T1000 (cell line): ENCODE measurements at regions not wholly inside any gene's neighbourhood (a gene's known extent, or its start where the extent isn't known, plus 50 kb on each side); places are given as distances from the start of the nearest gene placed in this dataset.
"Not testable (repeated sequence)": the region's sequence is repeated elsewhere in the genome, so short reads cannot be mapped to it uniquely, and the experiment has no call there.

Experiments used
- DNase-seq: peaks from one replicate; lab custom pipeline; 2025; ENCODE audit warnings: mixed read lengths; lab: John Stamatoyannopoulos, UW

DNA sequence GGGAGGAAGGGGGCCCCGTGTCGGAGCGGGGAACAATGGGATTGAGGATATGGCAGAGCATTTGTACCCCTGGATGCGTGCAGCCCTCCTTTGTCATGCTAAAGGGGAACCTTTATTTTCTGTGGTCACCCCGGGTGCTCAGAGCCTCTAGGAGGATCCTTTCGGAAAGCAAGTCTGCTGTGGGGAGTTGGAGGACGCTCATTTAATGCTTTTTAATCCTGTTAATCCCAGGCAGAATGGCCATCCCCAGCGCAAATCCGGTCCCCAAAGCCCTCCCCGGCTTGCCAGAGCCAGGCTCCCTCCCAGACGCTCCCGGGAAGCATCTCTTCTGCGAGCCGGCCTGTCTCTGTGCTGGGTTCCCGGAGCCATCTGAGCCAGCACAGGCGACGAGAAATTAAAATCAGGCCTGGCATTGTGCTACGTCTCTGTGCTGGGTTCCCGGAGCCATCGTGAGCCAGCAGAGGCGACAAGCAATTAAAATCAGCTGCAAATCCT lies 113.2 kb upstream of the PPP2R3B start:
- DNase-seq: no peak

DNA sequence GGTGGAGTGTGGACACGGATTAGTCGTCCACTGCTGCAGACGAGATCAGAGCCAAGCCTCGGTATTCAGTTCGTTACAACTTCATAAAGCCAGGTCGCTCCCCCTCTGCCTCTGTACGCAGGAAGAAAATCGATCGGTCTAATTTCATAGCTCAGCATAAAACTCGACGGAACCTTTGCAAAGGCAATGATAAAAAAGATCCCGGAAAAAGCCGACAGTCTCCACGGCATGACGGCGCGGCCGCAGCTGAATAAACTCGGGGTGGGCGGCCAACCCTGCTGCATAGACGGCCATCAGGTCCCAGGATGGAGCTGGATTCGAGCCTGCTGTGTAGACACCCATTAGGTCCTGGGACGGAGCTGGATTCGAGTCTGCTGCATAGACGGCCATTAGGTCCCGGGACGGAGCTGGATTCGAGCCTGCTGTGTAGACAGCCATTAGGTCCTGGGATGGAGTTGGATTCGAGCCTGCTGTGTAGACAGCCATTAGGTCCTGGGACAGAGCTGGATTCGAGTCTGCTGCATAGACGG lies 113.8 kb upstream of the PPP2R3B start:
- no peak for DNase-seq

DNA sequence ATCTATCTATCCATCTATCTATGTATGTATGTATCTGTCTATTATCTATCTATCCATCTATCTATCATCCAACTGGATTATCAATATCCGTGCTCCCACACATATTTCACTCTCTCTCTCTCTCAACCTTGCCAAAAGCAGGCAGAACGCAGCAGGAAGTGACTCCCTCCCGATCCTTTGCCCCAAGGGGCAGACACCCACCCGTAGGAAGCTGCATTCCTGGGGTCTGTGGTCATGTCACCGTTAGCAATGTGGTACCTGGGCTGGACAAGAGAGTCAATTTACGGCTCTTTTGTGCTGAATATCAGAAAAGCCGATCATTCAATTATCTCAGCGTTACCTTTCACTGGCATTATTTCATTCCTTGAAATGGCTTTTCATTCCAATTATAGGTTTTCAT lies 119.6 kb upstream of the PPP2R3B start:
- DNase-seq: no peak

DNA sequence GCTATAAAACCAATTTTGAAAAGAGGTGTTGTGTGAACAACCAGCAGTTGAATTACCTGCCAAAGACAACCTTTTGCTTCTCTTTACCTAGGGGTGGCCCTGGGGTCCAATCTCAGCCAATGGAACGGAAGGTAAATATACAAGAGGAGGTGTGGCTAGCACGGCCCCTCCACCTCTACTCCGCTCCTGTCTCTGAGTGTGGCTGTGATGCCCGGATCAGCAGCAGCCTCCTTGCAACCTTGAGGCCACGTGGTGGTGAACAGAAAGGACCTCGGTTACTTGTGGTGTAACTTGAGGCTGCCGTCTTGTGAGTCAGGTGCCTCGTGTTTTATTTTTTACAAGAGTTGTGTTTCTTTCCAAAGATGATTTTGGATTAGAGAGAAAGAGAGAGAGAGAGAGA lies 121.5 kb upstream of the PPP2R3B start:
- no peak for DNase-seq

DNA sequence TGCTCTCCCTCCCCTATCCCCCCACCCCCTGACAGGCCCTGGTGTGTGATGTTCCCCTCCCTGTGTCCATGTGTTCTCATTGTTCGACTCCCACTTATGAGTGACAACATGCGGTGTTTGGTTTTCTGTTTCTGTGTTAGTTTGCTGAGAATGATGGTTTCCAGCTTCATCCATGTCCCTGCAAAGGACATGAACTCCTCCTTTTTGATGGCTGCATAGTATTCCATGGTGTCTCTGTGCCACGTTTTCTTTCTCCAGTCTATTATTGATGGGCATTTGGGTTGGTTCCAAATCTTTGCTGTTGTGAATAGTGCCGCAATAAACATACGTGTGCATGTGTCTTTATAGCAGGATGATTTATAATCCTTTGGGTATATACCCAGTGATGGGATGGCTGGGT lies 121.8 kb upstream of the SHOX start:
- not testable (repeated sequence) for DNase-seq

DNA sequence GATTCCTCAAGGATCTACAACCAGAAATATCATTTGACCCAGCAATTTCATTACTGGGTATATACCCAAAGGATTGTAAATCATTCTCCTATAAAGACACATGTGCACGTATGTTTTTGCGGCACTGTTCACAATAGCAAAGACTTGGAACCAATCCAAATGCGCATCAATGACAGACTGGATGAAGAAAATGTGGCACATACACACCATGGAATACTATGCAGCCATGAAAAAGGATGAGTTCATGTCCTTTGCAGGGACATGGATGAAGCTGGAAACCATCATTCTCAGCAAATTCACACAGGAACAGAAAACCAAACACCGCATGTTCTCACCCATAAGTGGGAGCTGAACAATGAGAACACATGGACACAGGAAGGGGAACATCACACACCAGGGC lies 119.5 kb upstream of the SHOX start:
- DNase-seq: not testable (repeated sequence)

DNA sequence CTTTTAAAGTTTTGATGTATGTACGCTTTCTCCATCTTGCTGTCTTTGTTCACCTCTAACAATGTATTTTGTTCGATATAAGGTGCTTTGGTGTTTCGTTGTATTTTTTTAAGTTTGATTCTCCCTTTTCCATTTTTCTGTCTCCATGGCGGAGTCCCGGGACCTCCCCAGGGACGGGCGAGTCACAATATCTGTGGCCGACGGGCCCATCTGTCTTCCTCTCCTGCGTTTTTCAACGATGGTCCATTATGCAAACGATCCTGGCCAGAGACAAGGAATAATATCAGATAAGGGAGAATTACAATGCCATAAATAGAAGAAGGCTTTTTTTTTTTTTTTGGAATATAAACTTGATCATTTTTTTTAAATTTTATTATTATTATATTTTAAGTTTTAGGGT lies 112.3 kb upstream of the SHOX start:
- DNase-seq: no peak

DNA sequence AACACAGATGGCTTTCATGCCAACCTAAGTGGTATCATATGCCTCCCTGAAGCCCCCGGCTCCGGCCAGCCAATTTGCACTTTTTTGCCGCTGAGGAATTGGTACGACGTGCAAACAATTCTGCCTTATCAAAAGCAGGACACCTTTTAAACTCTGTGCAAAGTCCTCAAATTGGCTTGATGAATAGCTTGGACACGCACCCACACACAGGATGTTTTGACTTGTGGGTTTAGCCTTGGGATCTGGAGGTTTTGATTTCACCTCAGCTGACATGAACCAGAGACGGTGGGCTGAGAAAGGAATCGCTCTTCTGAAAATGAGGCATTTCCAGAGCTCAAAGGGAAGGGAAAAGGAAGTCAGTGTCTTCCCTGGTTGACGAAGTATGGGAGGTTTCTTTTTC lies 110.8 kb upstream of the SHOX start:
- DNase-seq: no peak

DNA sequence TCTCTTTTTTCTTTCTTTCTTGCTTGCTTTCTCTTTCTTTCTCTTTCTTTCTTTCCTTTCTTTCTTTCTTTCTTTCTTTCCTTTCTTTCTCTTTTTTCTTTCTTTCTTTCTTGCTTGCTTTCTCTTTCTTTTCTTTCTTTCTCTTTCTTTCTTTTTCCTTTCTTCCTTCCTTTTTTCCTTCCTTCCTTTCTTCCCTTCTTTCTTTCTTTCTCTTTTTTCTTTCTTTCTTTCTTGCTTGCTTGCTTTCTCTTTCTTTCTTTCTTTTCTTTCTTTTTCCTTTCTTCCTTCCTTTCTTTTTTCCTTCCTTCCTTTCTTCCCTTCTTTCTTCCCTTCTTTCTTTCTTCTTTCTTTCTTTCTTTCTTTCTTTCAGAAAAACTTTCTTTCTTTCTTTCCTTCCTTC lies 108.1 kb upstream of the SHOX start:
- DNase-seq: no peak

DNA sequence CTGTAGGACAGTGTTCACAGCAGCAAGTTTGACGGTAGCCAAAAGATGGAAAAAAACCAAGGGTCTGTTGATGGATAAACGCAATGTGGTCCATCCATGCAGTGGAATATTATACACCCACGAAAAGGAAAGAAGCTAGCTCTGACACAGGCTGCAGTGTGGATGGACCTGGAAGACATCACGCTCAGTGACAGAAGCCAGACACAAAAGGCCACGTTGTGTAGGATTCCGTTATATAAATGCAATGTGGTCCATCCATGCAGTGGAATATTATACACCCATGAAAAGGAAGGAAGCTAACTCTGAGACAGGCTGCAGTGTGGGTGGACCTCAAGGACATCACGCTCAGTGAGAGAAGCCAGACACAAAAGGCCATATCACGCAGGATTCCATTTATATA lies 105.5 kb upstream of the SHOX start:
- DNase-seq: no peak

DNA sequence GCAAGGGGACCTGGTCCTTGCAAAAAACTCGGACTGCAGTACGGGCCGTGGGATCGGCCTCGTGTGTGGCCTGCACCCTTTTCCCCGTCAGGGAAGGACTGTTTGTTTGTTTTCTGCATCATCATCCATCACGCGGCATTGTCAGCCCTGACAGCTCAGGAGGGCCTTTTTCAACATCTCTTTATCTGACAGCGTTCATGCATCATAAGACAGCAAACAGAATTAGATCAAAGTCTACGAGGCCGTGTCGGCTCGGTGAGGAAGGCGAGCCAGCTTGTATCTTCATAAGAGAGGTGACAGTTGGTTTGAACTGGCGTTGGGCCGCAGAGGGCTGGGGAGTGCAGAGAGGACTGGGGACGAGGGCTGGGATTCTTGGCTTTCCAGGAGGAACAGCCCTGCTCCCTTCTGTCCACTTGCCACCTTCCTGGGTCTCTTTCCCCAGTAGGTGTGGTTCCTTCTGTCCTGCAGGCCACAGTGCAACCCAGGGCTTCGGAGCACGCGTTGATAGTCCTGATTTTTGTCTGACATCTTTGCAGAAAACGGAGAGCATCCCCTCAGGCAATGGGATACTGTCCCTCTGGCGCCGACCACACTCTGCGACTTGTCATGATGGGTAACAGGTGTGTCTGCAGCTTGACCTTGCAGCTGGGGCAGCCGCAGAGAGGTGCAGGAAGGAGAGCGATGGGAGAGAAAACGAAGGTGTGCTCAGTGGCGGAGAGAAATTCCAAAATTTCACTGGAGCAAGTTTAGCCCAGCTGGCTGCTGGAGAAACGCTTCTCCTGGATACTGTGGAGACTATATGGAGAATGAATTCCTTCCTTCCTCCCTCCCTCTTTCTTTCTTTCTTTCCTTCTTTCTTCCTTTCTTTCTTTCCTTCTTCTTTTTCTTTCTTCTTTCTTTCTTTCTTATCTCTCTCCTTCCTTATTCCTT lies 104.0 kb upstream of the SHOX start:
- DNase-seq: no peak

DNA sequence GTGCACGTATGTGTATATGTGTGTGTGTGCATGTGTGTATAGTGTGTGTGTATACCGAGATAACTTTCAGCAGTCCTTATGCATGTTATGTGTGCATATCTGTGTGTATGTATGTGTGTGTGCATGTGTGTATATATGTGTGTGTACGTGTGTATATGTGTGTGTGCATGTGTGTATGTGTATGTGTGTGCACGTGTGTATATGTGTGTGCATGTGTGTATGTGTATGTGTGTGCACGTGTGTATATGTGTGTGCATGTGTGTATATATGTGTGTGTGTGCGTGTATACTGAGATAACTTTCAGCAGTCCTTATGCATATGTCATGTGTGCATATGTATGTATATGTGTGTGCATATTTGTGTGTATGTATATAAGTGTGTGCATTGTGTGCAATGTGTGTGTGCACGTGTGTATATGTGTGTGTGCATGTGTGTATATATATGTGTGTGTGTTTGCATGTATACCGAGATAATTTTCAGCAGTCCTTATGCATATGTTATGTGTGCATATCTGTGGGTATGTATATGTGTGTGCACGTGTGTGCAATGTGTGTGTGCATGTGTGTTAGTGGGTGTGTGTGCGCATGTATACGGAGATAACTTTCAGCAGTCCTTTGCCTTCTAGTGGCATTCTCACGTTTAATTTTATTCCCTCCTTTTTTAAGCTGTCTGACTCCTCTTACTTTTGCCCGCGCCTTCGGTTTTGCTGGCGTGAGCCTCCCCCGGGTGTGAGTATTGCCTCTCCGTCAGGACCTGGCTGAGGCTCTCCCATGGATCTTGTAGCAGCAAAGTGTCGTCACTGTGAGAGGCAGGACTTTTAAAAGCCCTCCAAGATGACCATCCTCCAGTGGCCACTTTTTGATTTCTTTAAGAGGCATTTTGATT lies 99.6 kb upstream of the SHOX start:
- no peak for DNase-seq

DNA sequence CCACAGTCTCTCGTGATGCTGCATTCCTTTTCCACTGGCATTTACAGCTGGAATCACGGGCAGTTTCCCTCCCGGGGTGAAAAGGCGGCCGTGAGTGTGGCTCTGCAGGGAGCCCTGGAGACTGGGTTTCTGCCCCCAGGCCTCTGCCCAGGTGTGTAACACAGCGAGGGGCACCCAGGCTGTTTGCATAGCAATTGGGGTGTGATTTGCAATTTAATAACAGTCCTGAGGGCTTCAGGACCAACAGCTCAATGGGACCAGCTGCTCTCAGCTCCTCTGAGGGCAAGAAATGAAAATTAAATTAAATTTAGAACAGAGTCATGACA lies 99.0 kb upstream of the SHOX start:
- DNase-seq: no peak

DNA sequence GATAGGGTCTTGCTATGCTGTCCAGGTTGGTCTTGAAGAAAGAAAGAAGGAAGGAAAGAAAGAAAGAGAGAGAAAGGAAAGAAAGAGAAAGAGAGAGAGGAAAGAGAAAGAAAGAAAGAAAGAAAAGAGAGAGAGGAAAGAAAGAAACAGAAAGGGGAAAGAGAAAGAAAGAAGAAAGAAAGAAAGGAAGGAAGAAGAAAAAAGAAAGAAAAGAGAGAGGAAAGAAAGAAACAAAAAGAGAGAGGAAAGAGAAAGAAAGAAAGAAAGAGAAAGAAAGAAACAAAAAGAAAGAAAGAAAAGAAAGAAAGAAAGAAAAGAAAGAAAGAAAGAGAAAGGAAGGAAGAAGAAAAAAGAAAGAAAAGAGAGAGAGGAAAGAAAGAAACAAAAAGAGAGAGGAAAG lies 95.8 kb upstream of the SHOX start:
- DNase-seq: no peak

DNA sequence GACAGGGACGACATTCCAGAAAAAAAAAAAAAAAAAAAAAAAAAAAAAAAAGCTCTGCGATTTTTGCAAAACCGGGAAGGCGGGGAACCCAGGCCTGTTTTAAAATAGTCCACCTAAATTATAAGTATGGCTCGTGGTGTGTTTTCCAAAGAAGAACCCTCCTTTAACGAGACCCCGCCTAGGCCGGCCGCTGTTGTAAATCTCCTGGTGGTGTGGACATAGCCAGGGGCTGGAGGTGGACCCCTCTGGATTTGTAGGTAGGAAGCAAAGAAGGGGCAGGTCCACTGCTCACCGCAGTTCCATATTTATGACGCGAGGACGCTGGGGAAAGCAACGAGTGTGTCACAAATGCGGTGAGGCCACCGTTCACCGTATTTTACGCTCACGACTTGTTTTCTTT lies 94.0 kb upstream of the SHOX start:
- no peak for DNase-seq

DNA sequence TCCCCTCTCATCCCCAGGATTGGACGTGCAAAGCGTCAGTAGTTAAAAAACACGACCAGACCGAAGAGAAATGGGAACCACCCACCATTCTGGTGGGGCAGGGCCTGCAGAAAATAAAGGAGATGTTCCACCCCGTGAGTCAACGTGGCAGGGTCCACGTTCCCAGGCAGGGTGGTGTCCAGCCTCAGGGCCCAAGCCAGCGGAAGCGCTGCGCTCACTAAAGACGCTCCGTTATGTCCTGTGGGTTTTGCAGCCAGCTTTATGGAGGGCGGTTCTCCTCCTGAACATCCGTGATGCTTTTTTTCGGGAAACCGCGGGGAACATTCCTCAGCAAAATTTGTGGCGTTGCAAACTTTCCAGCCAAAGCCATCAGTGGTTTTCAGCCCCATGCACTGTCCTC lies 93.4 kb upstream of the SHOX start:
- DNase-seq: no peak

DNA sequence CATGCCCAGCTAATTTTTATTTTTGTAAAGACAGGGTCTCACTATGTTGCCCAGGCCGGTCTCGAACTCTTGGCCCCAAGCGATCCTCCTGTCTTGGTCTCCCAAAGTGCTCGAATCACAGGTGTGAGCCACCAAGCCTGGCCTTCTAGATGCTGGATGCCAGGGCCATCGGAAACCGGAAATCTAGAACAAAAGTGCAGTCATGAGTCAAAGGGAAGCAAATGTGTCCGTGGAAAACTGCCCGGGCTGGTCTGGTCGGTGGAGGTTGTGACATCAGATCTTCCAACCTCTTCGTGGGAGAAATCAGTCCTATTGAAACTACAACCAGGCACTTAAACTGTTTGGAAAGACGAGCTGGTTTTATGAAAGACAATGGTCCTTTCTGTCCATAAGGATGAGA lies 92.3 kb upstream of the SHOX start:
- no peak for DNase-seq

DNA sequence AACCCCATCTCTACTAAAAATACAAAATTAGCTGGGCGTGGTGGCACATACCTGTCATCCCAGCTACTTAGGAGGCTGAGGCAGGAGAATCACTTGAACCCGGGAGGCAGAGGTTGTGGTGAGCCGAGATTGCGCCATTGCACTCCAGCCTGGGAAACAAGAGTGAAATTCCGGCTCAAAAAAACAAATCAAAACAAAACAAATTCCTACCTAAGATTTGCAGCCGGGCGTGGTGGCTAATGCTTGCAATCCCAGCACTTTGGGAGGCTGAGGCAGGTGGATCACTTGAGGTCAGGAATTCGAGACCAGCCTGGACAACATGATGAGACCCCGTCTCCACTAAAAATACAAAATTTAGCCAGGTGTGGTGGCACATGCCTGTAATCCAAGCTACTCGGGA lies 89.6 kb upstream of the SHOX start:
- not testable (repeated sequence) for DNase-seq

DNA sequence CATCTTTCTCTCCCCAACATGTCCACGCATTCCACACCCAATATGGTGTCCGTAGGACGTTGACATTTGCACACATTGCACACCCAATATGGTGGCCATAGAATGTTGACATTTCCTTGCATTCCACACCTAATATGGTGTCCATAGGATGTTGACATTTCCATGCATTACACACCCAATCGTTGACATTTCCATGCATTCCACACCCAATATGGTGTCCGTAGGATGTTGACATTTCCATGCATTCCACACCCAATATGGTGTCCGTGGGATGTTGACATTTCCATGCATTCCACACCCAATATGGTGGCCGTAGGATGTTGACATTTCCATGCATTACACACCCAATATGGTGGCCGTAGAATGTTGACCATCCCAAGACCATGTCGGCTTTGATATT lies 88.4 kb upstream of the SHOX start:
- DNase-seq: no peak

DNA sequence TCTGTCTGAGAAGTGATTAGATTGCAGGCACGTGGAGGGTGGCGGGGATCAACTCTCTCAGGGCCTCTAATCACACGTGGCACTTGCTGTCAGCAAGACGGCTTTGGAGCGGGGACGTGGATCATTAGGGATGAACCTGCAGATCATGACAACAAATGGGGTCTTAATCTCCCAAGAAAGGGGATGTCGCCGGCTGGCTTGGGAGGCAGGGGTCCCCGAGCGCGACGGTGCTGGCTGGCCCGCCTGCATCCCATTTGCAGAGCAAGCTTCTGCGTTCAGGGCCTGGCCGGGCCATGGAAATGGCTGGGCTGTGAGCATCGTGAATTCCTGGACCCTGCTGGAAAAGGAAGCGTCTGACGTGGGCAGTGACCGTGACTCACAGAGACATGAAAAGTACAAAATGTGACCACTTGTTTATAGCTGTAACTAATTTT lies 85.1 kb upstream of the SHOX start:
- no peak for DNase-seq

DNA sequence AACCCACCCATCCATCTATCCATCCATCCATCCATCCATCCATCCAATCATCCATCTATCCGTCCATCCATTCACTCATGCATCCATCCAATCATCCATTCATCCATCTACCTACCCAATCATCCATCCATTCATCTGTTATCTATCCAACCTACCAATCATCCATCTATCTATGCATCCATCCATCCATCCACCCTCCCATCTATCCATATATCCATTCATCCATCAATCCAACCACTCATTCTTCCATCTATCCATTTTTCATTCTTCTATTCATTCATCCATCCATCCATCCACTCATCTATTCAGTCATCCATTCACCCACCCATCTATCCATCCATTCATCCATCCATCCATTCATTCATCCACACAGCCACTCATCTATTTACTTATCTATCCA lies 80.1 kb upstream of the SHOX start:
- no peak for DNase-seq

DNA sequence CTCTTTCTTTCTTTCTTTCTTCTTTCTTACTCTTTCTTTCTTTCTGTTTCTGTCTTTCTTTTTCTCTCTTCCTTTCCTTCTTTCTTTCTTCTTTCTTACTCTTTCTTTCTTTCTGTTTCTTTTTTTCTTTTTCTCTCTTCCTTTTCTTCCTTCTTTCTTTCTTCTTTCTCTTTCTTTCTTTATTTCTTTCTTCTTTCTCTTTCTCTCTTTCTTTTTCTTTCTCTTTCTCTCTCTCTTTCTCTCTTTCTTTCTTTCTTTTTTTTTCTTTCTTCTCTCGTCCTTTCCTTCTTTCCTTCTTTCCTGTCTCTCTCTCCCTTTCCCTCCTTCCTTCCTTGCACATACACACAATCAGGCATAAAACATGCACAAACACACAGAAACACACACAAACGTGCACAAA lies 79.3 kb upstream of the SHOX start:
- DNase-seq: no peak

DNA sequence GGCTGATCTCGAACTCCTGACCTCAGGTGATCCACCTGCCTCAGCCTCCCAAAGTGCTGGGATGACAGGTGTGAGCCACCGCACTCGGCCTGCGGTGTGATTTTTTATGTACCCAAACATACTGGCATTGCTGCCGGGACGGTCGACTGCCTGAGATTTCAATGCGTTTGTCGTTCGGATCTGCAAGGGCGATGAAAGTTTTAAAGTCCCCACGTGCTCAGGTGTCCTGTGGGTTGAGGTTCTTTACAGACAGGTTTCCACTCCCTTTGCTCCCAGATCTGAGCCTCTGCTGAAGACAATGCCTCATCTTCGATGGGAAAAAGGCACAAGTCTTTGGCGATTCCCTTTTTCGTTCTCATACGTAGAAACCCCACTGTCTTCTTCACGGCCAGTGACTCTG lies 78.1 kb upstream of the SHOX start:
- no peak for DNase-seq
